ENCODE measurements at regions not wholly inside any gene's neighbourhood (a gene's known extent, or its start where the extent isn't known, plus 50 kb on each side); places are given as distances from the start of the nearest gene placed in this dataset.

- Histone ChIP-seq H3K9me3 (ENCODE audit: control insufficient read depth, insufficient read depth, low read length) (peaks cover 13% of the 10 kb centered on the region), H3K4me1 (ENCODE audit: insufficient read depth, low read length) (no peaks in the 10 kb centered on the region), H3K9ac (ENCODE audit: low read depth, low read length) (no peak overlapping the region), H3K36me3 (ENCODE audit: insufficient read depth, low read length) (no peaks in the 10 kb centered on the region; the same call in 1 of the 2 replicates)
Measured at GRCh38 chr2:4391013-4391412, 687.6 kb downstream of the DCDC2C start.

GRCh38 chr2:4404363-4404762 is 701.0 kb downstream of the DCDC2C start:
- no peaks in the 10 kb centered on the region for H3K36me3 ChIP-seq (ENCODE audit: insufficient read depth, low read length)
- H3K4me1 ChIP-seq (ENCODE audit: insufficient read depth, low read length) = no peaks in the 10 kb centered on the region
- no peak overlapping the region for H3K9ac ChIP-seq (ENCODE audit: low read depth, low read length)
- peaks cover 5% of the 10 kb centered on the region for H3K9me3 ChIP-seq (ENCODE audit: control insufficient read depth, insufficient read depth, low read length)

DNA sequence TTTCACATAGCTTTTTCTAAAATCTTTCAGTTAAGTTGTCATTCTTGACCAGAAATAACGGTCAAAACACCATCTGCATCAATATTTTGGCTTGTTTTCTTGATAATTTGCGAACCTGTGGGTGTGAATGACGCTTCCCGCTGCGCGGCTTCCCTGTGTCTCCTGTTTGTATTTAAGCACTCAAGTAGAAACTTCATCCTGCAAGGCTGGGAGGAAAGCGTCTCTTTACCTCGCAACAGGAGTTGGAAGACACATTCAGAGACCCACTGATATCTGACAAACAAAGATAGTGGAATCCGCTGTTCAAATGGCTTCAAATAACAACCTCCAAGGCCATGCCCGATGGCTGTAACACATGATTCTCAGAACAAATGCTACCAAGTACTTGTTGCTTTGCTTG is 704.9 kb downstream of the DCDC2C start:
- no peaks in the 10 kb centered on the region for H3K9me3 ChIP-seq (ENCODE audit: control insufficient read depth, insufficient read depth, low read length)
- H3K4me1 ChIP-seq (ENCODE audit: insufficient read depth, low read length) = no peaks in the 10 kb centered on the region
- H3K9ac ChIP-seq (ENCODE audit: low read depth, low read length) = no peak overlapping the region
- H3K36me3 ChIP-seq (ENCODE audit: insufficient read depth, low read length) = no peaks in the 10 kb centered on the region

GRCh38 chr2:4412637-4413187 is 709.3 kb downstream of the DCDC2C start:
- Histone ChIP-seq H3K9me3 (ENCODE audit: control insufficient read depth, insufficient read depth, low read length) (no peaks in the 10 kb centered on the region), H3K4me1 (ENCODE audit: insufficient read depth, low read length) (no peaks in the 10 kb centered on the region), H3K9ac (ENCODE audit: low read depth, low read length) (no peak overlapping the region), H3K36me3 (ENCODE audit: insufficient read depth, low read length) (no peaks in the 10 kb centered on the region)

- Histone ChIP-seq H3K9me3 (ENCODE audit: control insufficient read depth, insufficient read depth, low read length) (no peaks in the 10 kb centered on the region), H3K4me1 (ENCODE audit: insufficient read depth, low read length) (no peaks in the 10 kb centered on the region), H3K36me3 (ENCODE audit: insufficient read depth, low read length) (no peaks in the 10 kb centered on the region), H3K9ac (ENCODE audit: low read depth, low read length) (no peak overlapping the region)
Measured at GRCh38 chr2:4415171-4415570, 711.8 kb downstream of the DCDC2C start.

GRCh38 chr2:4415810-4416413 is 712.5 kb downstream of the DCDC2C start:
- Histone ChIP-seq H3K9ac (ENCODE audit: low read depth, low read length) (no peak overlapping the region), H3K9me3 (ENCODE audit: control insufficient read depth, insufficient read depth, low read length) (no peaks in the 10 kb centered on the region), H3K4me1 (ENCODE audit: insufficient read depth, low read length) (no peaks in the 10 kb centered on the region), H3K36me3 (ENCODE audit: insufficient read depth, low read length) (no peaks in the 10 kb centered on the region)

DNA sequence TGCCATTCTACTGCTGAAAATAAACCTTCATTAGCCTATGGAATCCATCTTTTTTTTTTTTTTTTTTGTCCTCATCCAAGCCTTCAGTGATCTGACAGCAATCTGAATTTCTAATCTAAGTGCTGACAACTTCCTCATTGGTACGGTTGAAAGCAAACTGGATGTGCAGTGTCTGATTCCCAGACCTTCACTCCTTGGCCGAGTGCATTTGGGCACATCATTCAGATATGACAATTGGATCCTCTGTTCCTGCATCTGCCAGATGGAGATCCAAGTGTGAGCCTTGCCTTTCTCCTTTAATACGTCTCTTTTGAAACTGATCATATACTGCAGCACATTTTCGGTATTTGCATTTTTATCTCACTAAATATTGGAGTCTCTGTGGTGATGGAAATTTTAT is 713.1 kb downstream of the DCDC2C start:
- H3K36me3 ChIP-seq (ENCODE audit: insufficient read depth, low read length) = no peaks in the 10 kb centered on the region
- no peaks in the 10 kb centered on the region for H3K4me1 ChIP-seq (ENCODE audit: insufficient read depth, low read length)
- no peaks in the 10 kb centered on the region for H3K9me3 ChIP-seq (ENCODE audit: control insufficient read depth, insufficient read depth, low read length)
- H3K9ac ChIP-seq (ENCODE audit: low read depth, low read length) = no peak overlapping the region

GRCh38 chr2:4417771-4418170 is 714.4 kb downstream of the DCDC2C start:
- H3K4me1 ChIP-seq (ENCODE audit: insufficient read depth, low read length) = no peaks in the 10 kb centered on the region
- no peaks in the 10 kb centered on the region for H3K36me3 ChIP-seq (ENCODE audit: insufficient read depth, low read length)
- no peak overlapping the region for H3K9ac ChIP-seq (ENCODE audit: low read depth, low read length)
- H3K9me3 ChIP-seq (ENCODE audit: control insufficient read depth, insufficient read depth, low read length) = no peaks in the 10 kb centered on the region

DNA sequence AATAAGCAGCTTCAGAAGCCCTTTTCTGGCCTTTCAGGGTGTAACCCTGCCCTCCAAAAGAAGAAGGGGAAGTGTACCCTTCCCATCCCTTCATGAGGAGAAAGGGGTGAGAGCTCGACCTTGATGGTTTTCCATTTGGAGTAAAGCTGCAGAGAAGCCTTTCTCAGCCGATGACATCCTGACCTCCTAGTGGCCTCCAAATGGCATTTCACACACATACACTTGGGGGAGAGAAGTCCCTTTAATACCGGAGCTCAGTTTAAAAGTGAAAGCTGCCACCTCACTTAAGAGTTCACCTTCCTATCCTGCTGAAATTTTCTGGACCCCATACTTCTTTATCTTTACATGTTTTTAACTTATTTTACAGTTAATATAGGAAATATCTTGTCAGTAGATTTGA is 716.7 kb downstream of the DCDC2C start:
- H3K9me3 ChIP-seq (ENCODE audit: control insufficient read depth, insufficient read depth, low read length) = no peaks in the 10 kb centered on the region
- H3K4me1 ChIP-seq (ENCODE audit: insufficient read depth, low read length) = no peaks in the 10 kb centered on the region
- no peak overlapping the region for H3K9ac ChIP-seq (ENCODE audit: low read depth, low read length)
- no peaks in the 10 kb centered on the region for H3K36me3 ChIP-seq (ENCODE audit: insufficient read depth, low read length)

- Histone ChIP-seq H3K4me1 (ENCODE audit: insufficient read depth, low read length) (no peaks in the 10 kb centered on the region), H3K36me3 (ENCODE audit: insufficient read depth, low read length) (no peaks in the 10 kb centered on the region), H3K9me3 (ENCODE audit: control insufficient read depth, insufficient read depth, low read length) (no peaks in the 10 kb centered on the region), H3K9ac (ENCODE audit: low read depth, low read length) (no peak overlapping the region)
Measured at GRCh38 chr2:4424153-4424552, 720.8 kb downstream of the DCDC2C start.

DNA sequence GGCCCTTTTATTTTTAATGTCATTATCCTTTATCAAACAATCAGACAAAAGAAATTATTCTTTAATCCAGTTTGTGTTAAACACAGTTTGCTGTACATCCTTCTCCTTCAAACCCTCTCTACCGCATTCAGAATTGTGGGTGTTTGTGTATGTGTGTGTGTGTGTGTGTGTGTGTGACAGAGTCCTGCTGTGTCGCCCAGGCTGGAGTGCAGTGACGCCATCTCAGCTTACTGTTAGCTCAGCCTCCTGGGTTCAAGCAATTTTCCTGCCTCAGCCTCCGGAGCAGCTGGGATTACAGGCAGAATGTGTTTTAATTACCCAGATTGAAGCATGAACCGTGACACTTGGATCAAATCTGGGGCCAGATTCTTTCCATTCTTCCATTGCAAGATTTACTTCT is 723.7 kb downstream of the DCDC2C start:
- H3K9ac ChIP-seq (ENCODE audit: low read depth, low read length) = no peak overlapping the region
- H3K4me1 ChIP-seq (ENCODE audit: insufficient read depth, low read length) = no peaks in the 10 kb centered on the region
- no peaks in the 10 kb centered on the region for H3K9me3 ChIP-seq (ENCODE audit: control insufficient read depth, insufficient read depth, low read length)
- no peaks in the 10 kb centered on the region for H3K36me3 ChIP-seq (ENCODE audit: insufficient read depth, low read length)

- Histone ChIP-seq H3K4me1 (ENCODE audit: insufficient read depth, low read length) (peaks cover 11% of the 10 kb centered on the region), H3K9me3 (ENCODE audit: control insufficient read depth, insufficient read depth, low read length) (no peaks in the 10 kb centered on the region), H3K9ac (ENCODE audit: low read depth, low read length) (no peak overlapping the region), H3K36me3 (ENCODE audit: insufficient read depth, low read length) (no peaks in the 10 kb centered on the region)
Measured at GRCh38 chr2:4445821-4446220, 742.4 kb downstream of the DCDC2C start.

- no peaks in the 10 kb centered on the region for H3K9me3 ChIP-seq (ENCODE audit: control insufficient read depth, insufficient read depth, low read length)
- H3K4me1 ChIP-seq (ENCODE audit: insufficient read depth, low read length) = no peaks in the 10 kb centered on the region
- H3K9ac ChIP-seq (ENCODE audit: low read depth, low read length) = no peak overlapping the region
- no peaks in the 10 kb centered on the region for H3K36me3 ChIP-seq (ENCODE audit: insufficient read depth, low read length)
Measured at GRCh38 chr2:4454907-4455306, 751.5 kb downstream of the DCDC2C start.

DNA sequence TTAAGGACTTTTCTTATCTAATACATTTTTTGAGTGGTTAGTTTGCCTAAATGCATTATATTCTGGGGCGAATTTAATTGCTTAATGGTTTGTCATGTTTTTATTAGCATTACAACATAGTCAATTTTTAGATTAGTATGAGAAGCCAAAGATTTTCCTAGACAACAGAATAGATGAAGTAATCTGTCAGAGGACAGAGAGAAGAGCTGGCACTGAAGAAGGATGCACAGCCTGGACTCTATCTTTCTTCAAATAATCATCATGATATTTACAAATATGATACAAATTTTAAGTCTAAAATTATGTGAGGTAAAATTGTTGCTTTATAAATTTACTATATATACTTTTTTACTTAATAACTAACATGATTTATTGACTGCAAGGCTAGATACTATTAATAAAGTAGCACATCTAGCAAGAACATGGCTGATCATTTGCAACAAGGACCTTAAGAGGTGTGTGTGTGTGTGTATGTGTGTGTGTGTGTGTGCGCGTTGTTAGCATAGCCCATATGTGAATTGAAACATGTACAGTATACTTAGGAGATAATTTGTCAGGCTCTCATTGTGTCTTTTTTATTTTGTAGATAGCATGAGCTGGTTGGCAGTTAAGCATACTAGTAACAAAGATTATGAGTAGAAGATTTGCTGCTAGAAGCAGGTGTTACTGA is 752.2 kb downstream of the DCDC2C start:
- Histone ChIP-seq H3K9ac (ENCODE audit: low read depth, low read length) (no peak overlapping the region), H3K9me3 (ENCODE audit: control insufficient read depth, insufficient read depth, low read length) (no peaks in the 10 kb centered on the region)

GRCh38 chr2:4464634-4465266 is 761.4 kb downstream of the DCDC2C start:
- Histone ChIP-seq H3K36me3 (ENCODE audit: insufficient read depth, low read length) (no peaks in the 10 kb centered on the region), H3K4me1 (ENCODE audit: insufficient read depth, low read length) (no peaks in the 10 kb centered on the region), H3K9me3 (ENCODE audit: control insufficient read depth, insufficient read depth, low read length) (no peaks in the 10 kb centered on the region), H3K9ac (ENCODE audit: low read depth, low read length) (no peak overlapping the region)

More for the DNA sequence above, 752.2 kb downstream of the DCDC2C start:
- H3K36me3 ChIP-seq (ENCODE audit: insufficient read depth, low read length) = no peaks in the 10 kb centered on the region
- H3K4me1 ChIP-seq (ENCODE audit: insufficient read depth, low read length) = no peaks in the 10 kb centered on the region

Measured in ES-I3 (cell line).